Sigmoid colon (tissue), 6 donors: ENCODE measurements at regions not wholly inside any gene's neighbourhood (a gene's known extent, or its start where the extent isn't known, plus 50 kb on each side); places are given as distances from the start of the nearest gene placed in this dataset.

Experiments used
- DNase-seq: peaks from one replicate; pipeline ENCODE4 v3.0.0-alpha.2; 2019
- H3K27ac ChIP-seq, 4 donors: fragments of 200-600 bp; sonication (generic); one replicate each; pipeline ENCODE4 v1.5.1; 2016 to 2019; ENCODE audit warnings: mild to moderate bottlenecking in 1 of 4
- H3K27me3 ChIP-seq, 3 donors: fragments of 200-600 bp; sonication (generic); one replicate each; pipeline ENCODE4 v1.5.1; 2019; ENCODE audit warnings: mild to moderate bottlenecking in 1 of 3
- H3K36me3 ChIP-seq, 4 donors: fragments of 200-600 bp; sonication (generic); one replicate each; pipeline ENCODE4 v1.5.1; 2016 to 2019
- H3K4me1 ChIP-seq, 4 donors: fragments of 200-600 bp; sonication (generic); one replicate each; pipeline ENCODE4 v1.5.1; 2017 to 2019
- H3K4me3 ChIP-seq, 4 donors: fragments of 200-600 bp; sonication (generic); one replicate each; pipeline ENCODE4 v1.5.1; 2017 to 2019; ENCODE audit warnings: mild to moderate bottlenecking in 2 of 4, moderate library complexity in 1 of 4
- H3K9me3 ChIP-seq, 4 donors: fragments of 200-600 bp in 3 of 4; sonication (generic) in 3 of 4; one replicate each; pipeline versions ENCODE4 v1.5.1 to v1.6.1; 2013 to 2019
- CTCF ChIP-seq, 4 experiments: fragments of 450-650 bp in 3 of 4; fragments of 200-600 bp in 1 of 4; IDR thresholded peaks; one replicate each; pipeline ENCODE4 v1.5.1; 2016 to 2019; ENCODE audit warnings: antibody characterized with exemption in 4 of 4, mild to moderate bottlenecking in 3 of 4, moderate library complexity in 2 of 4
- EP300 ChIP-seq, 4 donors: sonication (generic); formaldehyde crosslinking; IDR thresholded peaks; one replicate each; pipeline ENCODE4 v1.6.1; 2017; ENCODE audit warnings: antibody characterized with exemption in 4 of 4
- POLR2A ChIP-seq, 2 donors: fragments of 450-650 bp; IDR thresholded peaks; one replicate each; pipeline ENCODE4 v1.6.1; 2016; ENCODE audit warnings: antibody characterized with exemption in 2 of 2, mild to moderate bottlenecking in 2 of 2, moderate library complexity in 2 of 2
- POLR2AphosphoS5 ChIP-seq, 4 donors: sonication (generic); formaldehyde crosslinking; IDR thresholded peaks; one replicate each; pipeline ENCODE4 v1.6.1; 2017; ENCODE audit warnings: antibody characterized with exemption in 4 of 4
- WGBS, 2 donors: extraction: QIAGEN DNeasy Blood & Tissue Kit; methylation state at CpG; one replicate each; pipeline ENCODE4 v1.1.7; 2013; 5-methylcytosine and 5-hydroxymethylcytosine counted together
- intact Hi-C: fragments of 100-400 bp; cut with DNase I; formaldehyde crosslinking; loops from one replicate; pipeline ENCODE4 v1.15.1; 2023
- donor health status: healthy with polysubstance abuse.
- donor health status: healthy.

GRCh38 chr10:120347644-120348043, 109.4 kb upstream of the PLPP4 start:
- peaks cover 0 to 6% (median 0%) of the 10 kb centered on the region in 3 donors for H3K27me3 ChIP-seq
- TF ChIP-seq POLR2A (IDR thresholded peaks at IDR 0.05) (no peak), CTCF (IDR thresholded peaks at IDR 0.05) (no peak), POLR2AphosphoS5 (IDR thresholded peaks at IDR 0.05) (no peak), EP300 (IDR thresholded peaks at IDR 0.05) (no peak)
- 55 to 63% methylated on average over 3 of the region's 3 CpGs for WGBS, 2 donors
- peaks cover 0 to 2% (median 0%) of the 10 kb centered on the region in 4 donors for H3K9me3 ChIP-seq
- H3K27ac ChIP-seq: no peak overlapping the region
- intact Hi-C loops: no loop called here
- no peaks in the 10 kb centered on the region for H3K36me3 ChIP-seq
- H3K4me3 ChIP-seq: no peak overlapping the region
- H3K4me1 ChIP-seq: no peaks in the 10 kb centered on the region
- DNase-seq: no peak

GRCh38 chr10:120349069-120349468, 108.0 kb upstream of the PLPP4 start:
- DNase-seq: no peak
- Histone ChIP-seq H3K4me1 (no peaks in the 10 kb centered on the region), H3K27me3 (peaks cover 0 to 6% (median 0%) of the 10 kb centered on the region in 3 donors), H3K9me3 (peaks cover 0 to 2% (median 0%) of the 10 kb centered on the region in 4 donors), H3K27ac (no peak overlapping the region), H3K36me3 (no peaks in the 10 kb centered on the region), H3K4me3 (no peak overlapping the region)
- intact Hi-C loops: no loop called here
- TF ChIP-seq EP300 (IDR thresholded peaks at IDR 0.05): no peak
- no peak for TF ChIP-seq POLR2AphosphoS5 (IDR thresholded peaks at IDR 0.05)
- no peak for TF ChIP-seq CTCF (IDR thresholded peaks at IDR 0.05)
- no peak for TF ChIP-seq POLR2A (IDR thresholded peaks at IDR 0.05)
- WGBS, 2 donors: 97 to 99% methylated on average over 3 of the region's 3 CpGs

GRCh38 chr10:120355425-120355824, 101.6 kb upstream of the PLPP4 start:
- Histone ChIP-seq H3K27ac (no peak overlapping the region), H3K27me3 (no peaks in the 10 kb centered on the region), H3K36me3 (no peaks in the 10 kb centered on the region), H3K4me3 (no peak overlapping the region), H3K9me3 (no peaks in the 10 kb centered on the region), H3K4me1 (no peaks in the 10 kb centered on the region)
- TF ChIP-seq CTCF (IDR thresholded peaks at IDR 0.05) (no peak), POLR2AphosphoS5 (IDR thresholded peaks at IDR 0.05) (no peak), EP300 (IDR thresholded peaks at IDR 0.05) (no peak), POLR2A (IDR thresholded peaks at IDR 0.05) (no peak)
- no peak for DNase-seq
- 92 to 93% methylated on average over 2 of the region's 2 CpGs for WGBS, 2 donors
- intact Hi-C loops: no loop called here

DNA sequence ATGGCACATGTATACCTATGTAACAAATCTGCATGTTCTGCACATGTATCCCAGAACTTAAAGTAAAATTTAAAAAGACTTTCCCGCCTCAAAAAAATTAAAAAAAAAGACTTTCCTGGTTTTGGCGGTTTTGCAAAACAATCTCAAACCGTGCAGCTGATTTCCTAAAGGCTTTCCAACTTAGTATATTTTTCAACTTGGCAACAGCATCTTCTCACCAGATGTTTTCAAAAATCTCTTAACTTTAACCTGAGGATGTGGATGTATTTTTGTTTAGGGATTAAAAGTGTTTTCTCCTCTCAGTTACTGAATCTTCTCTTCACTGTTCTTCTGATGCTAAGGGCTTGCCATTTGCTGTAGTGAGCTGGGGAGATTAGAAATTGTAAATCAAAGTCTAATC, 96.5 kb upstream of the PLPP4 start:
- no peak for TF ChIP-seq POLR2AphosphoS5 (IDR thresholded peaks at IDR 0.05)
- no peak for TF ChIP-seq CTCF (IDR thresholded peaks at IDR 0.05)
- no peak for TF ChIP-seq POLR2A (IDR thresholded peaks at IDR 0.05)
- TF ChIP-seq EP300 (IDR thresholded peaks at IDR 0.05): no peak
- Histone ChIP-seq H3K27me3 (no peaks in the 10 kb centered on the region), H3K27ac (no peak overlapping the region), H3K4me3 (no peak overlapping the region), H3K36me3 (no peaks in the 10 kb centered on the region), H3K9me3 (no peaks in the 10 kb centered on the region), H3K4me1 (no peaks in the 10 kb centered on the region)
- intact Hi-C loops: no loop called here
- DNase-seq: no peak
- WGBS, 2 donors: 67 to 81% methylated on average over 3 of the region's 3 CpGs

- Histone ChIP-seq H3K4me3 (no peak overlapping the region), H3K36me3 (no peaks in the 10 kb centered on the region), H3K4me1 (no peaks in the 10 kb centered on the region), H3K27ac (no peak overlapping the region), H3K27me3 (peaks cover 0 to 5% (median 0%) of the 10 kb centered on the region in 3 donors), H3K9me3 (no peaks in the 10 kb centered on the region)
- TF ChIP-seq CTCF (IDR thresholded peaks at IDR 0.05) (no peak), POLR2AphosphoS5 (IDR thresholded peaks at IDR 0.05) (no peak), EP300 (IDR thresholded peaks at IDR 0.05) (no peak)
- 85 to 90% methylated on average over 5 of the region's 5 CpGs for WGBS, 2 donors
- intact Hi-C loops: no loop called here
- DNase-seq: no peak
Measured at GRCh38 chr10:120365872-120366271, 91.2 kb upstream of the PLPP4 start.
